Activated CD4-positive, alpha-beta T cell treated with anti-CD3 and anti-CD28 coated beads, Interleukin-2, amount 50 U/mL, for 16 hours (primary cell): ENCODE measurements at regions not wholly inside any gene's neighbourhood (a gene's known extent, or its start where the extent isn't known, plus 50 kb on each side); places are given as distances from the start of the nearest gene placed in this dataset.
"Not testable (repeated sequence)": the region's sequence is repeated elsewhere in the genome, so short reads cannot be mapped to it uniquely, and the experiment has no call there.

Source experiments
- DNase-seq: peaks from one replicate; pipeline ENCODE4 v3.0.0-alpha.2; 2020

- DNase-seq = no peak
Observed at GRCh38 chr17:73855720-73856333, 211.6 kb upstream of the SDK2 start.

- no peak for DNase-seq
Observed at GRCh38 chr17:73856556-73856955, 212.3 kb upstream of the SDK2 start.

- DNase-seq = not testable (repeated sequence)
Observed at GRCh38 chr17:73859439-73860008, 215.3 kb upstream of the SDK2 start.

GRCh38 chr17:73861543-73861942 is 217.3 kb upstream of the SDK2 start:
- DNase-seq = no peak

- no peak for DNase-seq
Observed at GRCh38 chr17:73863761-73864535, 219.7 kb upstream of the SDK2 start.

- DNase-seq = no peak
Observed at GRCh38 chr17:73865831-73866230, 221.6 kb upstream of the SDK2 start.

- no peak for DNase-seq
Observed at GRCh38 chr17:73867056-73867455, 222.8 kb upstream of the SDK2 start.

- DNase-seq = no peak
Observed at GRCh38 chr17:73870068-73870467, 225.8 kb upstream of the SDK2 start.

- no peak for DNase-seq
Observed at GRCh38 chr17:73870473-73870872, 226.2 kb upstream of the SDK2 start.

- no peak for DNase-seq
Observed at GRCh38 chr17:73872816-73873215, 228.6 kb upstream of the SDK2 start.

- no peak for DNase-seq
Observed at GRCh38 chr17:73874008-73874720, 229.9 kb upstream of the SDK2 start.

- DNase-seq = no peak
Observed at GRCh38 chr17:73875346-73875745, 231.1 kb upstream of the SDK2 start.

- DNase-seq = no peak
Observed at GRCh38 chr17:73877962-73878361, 233.7 kb upstream of the SDK2 start.

GRCh38 chr17:73878923-73879322 is 234.7 kb upstream of the SDK2 start:
- DNase-seq = no peak

- no peak for DNase-seq
Observed at GRCh38 chr17:73879987-73880386, 235.7 kb upstream of the SDK2 start.

- no peak for DNase-seq
Observed at GRCh38 chr17:73882590-73882989, 238.3 kb upstream of the SDK2 start.

GRCh38 chr17:73883175-73883574 is 238.9 kb upstream of the SDK2 start:
- no peak for DNase-seq

- DNase-seq = no peak
Observed at GRCh38 chr17:73887739-73888138, 243.5 kb upstream of the SDK2 start.

- DNase-seq = no peak
Observed at GRCh38 chr17:73888862-73889261, 244.6 kb upstream of the SDK2 start.

GRCh38 chr17:73889439-73889838 is 245.2 kb upstream of the SDK2 start:
- no peak for DNase-seq

GRCh38 chr17:73890831-73891405 is 246.7 kb upstream of the SDK2 start:
- DNase-seq = no peak

GRCh38 chr17:73895157-73895556 is 250.9 kb upstream of the SDK2 start:
- no peak for DNase-seq

- DNase-seq = no peak
Observed at GRCh38 chr17:73896966-73897365, 252.7 kb upstream of the SDK2 start.
